HG02763 (cell line): ENCODE measurements at regions not wholly inside any gene's neighbourhood (a gene's known extent, or its start where the extent isn't known, plus 50 kb on each side); places are given as distances from the start of the nearest gene placed in this dataset.
"Not testable (repeated sequence)": the region's sequence is repeated elsewhere in the genome, so short reads cannot be mapped to it uniquely, and the experiment has no call there.

ENCODE experiments used
- ATAC-seq: cut with Tn5 transposase; IDR thresholded peaks from one replicate; pipeline ENCODE4 v1.9.1; 2021; ENCODE audit warnings: mild to moderate bottlenecking, moderate library complexity; ENCODE audit not compliant: unreplicated experiment

DNA sequence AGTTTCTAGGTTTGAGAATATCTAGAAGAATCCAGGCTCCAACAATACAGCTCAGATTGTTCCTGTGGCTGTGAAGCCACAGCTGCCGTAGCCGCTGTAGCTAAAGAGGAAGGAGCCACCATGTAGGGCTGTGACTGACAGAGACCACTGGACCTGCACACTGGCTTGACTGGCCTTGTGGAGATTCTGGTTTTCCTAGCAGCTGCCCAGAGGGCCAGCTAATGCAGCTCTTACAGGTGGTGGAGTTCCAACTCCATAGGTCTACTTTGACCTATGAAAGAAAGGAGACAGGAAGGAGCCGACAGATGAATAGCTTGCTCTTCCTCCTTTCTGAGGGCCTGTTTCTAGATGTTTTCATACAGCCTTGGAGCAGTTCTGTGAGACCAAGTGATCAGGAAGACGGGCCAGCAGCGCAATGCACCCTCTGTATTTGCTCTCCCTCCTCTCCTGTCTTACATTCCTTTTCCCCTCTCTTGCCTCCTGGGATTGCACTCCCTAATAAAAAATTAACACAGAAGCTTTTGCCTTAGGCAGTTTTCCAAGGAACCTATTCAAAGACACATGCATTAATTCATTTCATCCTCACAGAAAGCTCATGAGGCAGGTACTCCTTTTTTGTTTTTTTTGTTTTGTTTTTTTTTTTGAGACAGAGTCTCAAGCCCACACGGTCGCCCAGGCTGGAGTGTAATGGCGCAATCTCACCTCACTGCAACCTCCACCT lies 51.8 kb upstream of the MYB start:
- ATAC-seq: peak; percentile 44

GRCh38 chr6:135128268-135128914 lies 52.7 kb upstream of the MYB start:
- ATAC-seq: peak; percentile 81

GRCh38 chr6:135126729-135127128 lies 54.4 kb upstream of the MYB start:
- ATAC-seq: no peak

DNA sequence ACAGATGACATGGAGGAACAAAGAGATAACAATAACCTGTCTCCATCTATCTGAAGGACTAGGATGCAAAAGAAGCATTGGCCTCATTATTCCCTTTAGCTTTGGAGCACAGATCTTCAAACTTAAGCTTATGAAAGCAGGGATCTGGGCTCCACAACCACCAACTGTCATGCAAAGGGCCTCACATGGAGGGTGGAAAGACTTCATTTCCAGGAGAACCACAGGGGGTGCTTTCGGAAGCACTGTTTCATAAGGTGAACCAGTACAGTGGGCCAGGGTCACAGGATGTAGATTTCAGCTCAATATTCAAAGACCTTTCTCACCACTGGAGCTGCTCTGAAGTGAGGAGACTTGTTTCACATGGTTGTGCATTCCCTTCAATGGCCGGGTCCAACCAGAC lies 55.1 kb upstream of the MYB start:
- no peak for ATAC-seq

- no peak for ATAC-seq
These were observed 59.7 kb upstream of the MYB start for GRCh38 chr6:135121434-135121833.

DNA sequence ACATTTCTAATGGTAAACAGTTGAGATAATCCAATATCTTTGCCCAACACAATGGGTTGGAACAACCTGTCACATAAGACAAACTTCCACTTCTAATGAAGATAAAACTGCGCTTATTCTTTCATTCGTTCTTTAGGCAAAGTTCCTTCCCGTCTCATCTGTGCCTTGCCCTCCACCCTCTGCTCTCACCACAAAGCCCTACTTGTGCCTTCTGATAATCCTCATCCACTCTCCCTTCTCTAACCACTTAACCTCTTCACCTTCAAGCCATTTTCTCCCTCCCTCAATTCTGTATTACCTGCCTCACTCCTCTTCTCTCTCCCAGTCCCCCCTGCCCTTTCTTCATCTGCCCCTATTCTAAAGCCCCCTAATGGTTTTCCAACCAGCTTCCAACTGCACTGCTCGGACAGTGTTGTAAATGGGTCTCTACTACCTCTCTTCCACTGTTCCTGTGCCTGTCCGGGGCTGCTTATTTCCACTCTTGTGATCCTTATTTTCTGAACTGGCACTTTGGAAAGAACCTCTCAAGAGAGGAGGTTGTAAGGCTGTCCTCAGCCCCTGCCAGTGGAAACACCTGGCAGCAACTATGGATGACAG lies 62.9 kb upstream of the MYB start:
- no peak for ATAC-seq

- ATAC-seq: no peak
These were observed 62.9 kb upstream of the HBS1L start for GRCh38 chr6:135117413-135117968.

GRCh38 chr6:135116571-135116970 lies 61.9 kb upstream of the HBS1L start:
- no peak for ATAC-seq

DNA sequence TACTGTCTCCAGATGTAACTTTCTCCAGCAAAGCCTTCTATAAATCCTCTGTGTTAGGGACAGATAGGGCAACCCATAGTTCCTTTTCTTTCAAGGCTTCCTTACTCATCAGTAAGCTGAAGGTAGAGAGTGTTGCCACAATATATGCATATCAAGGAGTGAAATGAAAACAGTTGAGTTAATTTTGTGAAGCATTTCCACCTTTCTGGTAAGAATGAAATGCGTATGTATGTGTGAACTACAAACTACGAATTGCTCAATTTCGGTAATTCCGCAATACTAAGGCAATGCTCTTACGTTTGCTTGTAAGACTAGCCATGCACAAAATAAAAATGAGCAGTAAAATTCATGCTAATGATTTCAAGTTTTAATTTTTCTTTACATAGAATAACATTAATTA lies 61.2 kb upstream of the HBS1L start:
- ATAC-seq: no peak

DNA sequence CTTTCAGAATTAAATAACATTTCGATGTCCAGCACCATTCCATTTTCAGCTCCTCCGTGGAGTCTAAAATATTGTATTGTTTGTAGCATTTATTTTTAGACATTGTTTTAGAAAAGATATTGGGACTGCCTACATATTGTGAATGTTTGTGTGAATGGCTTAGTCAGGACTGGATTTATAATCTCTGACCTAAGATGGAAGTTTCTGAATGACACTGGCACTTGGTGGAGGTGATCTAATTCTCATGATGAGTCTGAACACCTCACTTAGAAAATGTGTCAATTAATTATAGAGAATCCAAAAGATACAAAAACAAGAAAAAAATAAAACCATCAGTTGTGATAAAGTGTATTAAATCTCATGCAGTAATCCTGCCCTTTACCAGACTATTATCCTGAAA lies 60.8 kb upstream of the HBS1L start:
- ATAC-seq: no peak

DNA sequence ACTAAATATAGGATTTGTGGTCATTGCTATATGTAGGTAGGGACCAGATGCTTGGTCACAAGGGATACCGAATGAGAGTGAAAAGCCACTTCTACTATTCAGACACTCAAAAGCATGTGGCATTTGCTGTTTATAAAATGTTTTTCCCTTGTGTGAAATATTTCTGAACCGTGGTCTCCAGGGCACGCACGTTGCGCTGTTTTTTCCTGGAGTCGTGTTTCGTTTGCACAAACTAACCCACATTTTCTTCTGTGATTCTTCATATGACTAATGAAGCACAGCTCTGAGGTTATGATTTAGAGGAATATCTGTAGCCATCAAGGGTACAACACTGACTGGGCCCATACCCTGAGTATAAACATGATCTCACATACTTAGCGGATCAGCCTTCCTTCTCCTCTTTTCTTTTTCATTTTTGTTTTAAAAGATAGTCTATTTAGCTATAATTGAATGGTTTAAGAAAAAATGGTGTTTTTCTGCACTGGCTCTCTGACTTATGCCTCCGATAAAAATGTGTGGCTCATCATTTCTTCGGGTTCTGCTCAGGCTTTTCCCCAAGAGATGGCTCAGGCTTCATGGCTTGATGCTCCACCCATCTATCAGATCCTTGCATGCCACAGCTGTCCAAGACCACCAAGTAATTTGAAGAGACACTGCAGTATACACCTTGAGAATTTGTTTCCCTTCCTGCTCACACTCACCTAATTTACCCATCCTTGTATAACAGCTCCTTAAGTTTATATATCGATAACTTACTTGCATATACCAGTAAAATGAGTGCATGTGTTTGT lies 59.9 kb upstream of the HBS1L start:
- ATAC-seq: peak; percentile 52

GRCh38 chr6:135113860-135114259 lies 59.2 kb upstream of the HBS1L start:
- no peak for ATAC-seq

GRCh38 chr6:135112951-135113350 lies 58.3 kb upstream of the HBS1L start:
- not testable (repeated sequence) for ATAC-seq

DNA sequence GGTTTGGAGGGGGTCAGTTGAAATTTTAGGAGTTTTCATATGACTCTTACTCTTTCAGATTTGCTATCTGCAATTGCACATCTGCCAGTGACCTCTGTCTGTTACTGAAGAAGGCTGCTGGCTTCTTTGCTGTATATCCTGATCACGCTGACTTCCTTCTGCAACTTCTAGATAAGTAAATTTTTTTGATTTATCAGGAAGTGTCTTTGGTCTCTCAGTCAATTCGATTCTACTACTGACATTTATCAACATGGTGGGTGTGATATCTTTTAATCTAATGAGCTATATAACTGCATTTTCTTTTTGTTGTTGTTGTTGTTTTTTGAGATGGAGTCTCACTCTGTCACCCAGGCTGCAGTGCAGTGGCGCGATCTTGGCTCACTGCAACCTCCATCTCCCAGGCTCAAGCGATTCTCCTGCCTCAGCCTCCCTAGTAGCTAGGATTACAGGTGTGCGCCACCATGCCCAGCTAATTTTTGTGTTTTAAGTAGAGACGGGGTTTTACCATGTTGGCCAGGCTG lies 55.7 kb upstream of the HBS1L start:
- ATAC-seq: not testable (repeated sequence)

- ATAC-seq: no peak
These were observed 55.1 kb upstream of the HBS1L start for GRCh38 chr6:135109761-135110160.

DNA sequence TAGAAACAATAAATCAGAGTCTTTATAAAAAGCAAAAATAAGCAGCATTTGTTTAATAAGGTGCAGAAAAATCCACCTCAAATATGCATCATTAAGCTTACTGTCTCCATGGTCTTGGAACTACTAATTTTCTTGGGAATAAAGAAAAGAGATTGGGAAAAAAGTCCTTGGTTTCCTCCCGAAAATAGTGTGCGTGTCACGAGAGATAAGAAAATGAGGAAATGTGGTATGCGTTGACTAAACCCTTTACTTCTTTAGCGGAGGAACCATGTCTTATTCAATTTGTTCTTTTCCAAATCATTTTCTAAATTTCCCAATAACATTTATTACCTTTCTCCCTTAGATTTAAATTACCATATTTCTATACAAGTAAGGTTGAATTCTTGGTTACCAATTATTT lies 54.1 kb upstream of the HBS1L start:
- ATAC-seq: no peak

DNA sequence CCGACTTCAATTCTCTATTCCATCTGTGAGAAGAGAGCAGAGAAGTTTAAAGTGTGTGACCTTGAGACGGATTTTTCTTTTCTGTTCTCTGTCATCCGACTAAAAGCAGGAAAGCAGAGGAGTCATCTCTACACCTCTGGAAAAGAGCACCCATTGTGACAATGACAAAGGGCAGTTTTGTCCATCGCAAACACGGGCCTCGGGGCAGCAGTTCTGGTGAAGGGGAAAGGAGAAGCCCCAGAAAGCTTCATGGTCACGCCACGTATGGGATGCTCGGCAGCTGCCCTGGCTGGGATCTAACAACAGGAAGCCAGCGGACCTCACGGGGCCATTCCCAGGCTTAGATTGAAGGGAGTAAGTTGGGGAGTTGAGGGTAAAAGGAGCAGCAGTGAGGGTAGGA lies 52.0 kb upstream of the HBS1L start:
- no peak for ATAC-seq

- no peak for ATAC-seq
These were observed 51.1 kb upstream of the HBS1L start for GRCh38 chr6:135105710-135106109.

DNA sequence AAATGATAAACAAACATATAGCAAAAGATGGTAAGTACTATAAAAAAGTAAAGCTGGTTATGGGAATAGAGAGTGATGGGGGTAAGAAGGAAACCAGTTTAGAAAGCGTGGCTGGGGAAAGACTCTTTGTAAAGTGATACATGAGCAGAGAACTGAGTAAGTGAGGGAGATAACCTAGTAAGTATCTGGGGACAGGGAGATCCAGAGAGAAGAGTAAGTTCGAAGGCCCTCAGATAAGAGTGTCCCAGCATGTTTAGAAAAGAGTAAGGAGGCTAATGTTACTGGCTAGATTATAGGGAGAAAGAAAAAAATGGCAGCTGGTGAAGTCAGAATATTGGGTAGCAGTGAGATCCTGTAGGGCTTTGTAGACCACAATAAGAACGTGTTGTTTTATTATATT lies 50.7 kb upstream of the HBS1L start:
- no peak for ATAC-seq
